ENCODE measurements at regions not wholly inside any gene's neighbourhood (a gene's known extent, or its start where the extent isn't known, plus 50 kb on each side); places are given as distances from the start of the nearest gene placed in this dataset.

DNA sequence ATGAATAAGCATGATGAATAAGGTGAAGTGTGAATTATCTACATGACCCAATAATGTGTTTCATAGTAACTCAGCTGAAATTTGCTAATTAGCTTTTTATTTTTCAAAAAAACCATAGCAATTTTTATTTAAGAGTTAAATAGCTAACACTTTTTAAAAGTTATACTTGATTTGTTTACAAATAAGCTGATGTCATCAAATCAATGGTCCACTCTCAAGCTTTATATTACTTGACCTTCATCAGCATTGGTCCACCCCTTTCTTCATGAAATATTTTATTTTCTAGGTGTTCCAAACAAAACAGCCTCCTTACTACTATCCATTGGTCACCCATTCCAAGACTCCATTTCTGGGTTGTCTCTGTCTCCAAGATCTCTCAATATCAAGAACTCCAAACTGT is 649.0 kb upstream of the TENM3 start:
- TF ChIP-seq CTCF (conservative IDR thresholded peaks at IDR 0.05; ENCODE audit: low read depth, low read length): no peak
- TF ChIP-seq EZH2 (IDR thresholded peaks at IDR 0.05; ENCODE audit: borderline replicate concordance, low read depth, low read length, poor library complexity, severe bottlenecking): no peak
